ENCODE measurements at regions not wholly inside any gene's neighbourhood (a gene's known extent, or its start where the extent isn't known, plus 50 kb on each side); places are given as distances from the start of the nearest gene placed in this dataset.
"Not testable (repeated sequence)": the region's sequence is repeated elsewhere in the genome, so short reads cannot be mapped to it uniquely, and the experiment has no call there.

DNA sequence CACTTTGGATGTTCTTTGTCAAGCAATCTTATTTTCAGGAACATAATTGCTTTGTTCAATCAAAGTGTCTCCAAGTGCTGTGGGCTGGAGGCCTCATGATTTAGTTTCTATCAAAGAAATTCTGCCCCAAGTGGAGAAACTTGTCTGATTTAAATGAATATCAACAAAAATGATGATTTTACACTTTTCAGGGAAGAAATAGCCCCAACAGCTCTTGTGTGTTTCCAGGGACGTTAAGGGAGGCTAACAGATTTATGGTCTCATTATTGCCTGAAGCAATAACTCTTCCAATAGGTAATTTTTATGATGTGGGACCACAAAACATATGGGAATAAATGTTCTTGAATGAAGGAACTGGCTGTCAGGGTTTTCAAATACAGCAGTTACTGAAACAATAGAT is 699.1 kb downstream of the FAM181B start:
- 25 to 41% (median 39%) methylated on average over 1 of the region's 1 CpG for WGBS, 3 donors
- Histone ChIP-seq H3K27ac (no peak overlapping the region), H3K9me3 (no peaks in the 10 kb centered on the region), H3K4me3 (no peak overlapping the region), H3K4me1 (ENCODE audit: insufficient read depth) (no peaks in the 10 kb centered on the region), H3K36me3 (no peaks in the 10 kb centered on the region), H3K27me3 (no peaks in the 10 kb centered on the region)
- TF ChIP-seq EP300 (IDR thresholded peaks at IDR 0.05), result no peak
- TF ChIP-seq POLR2A (IDR thresholded peaks at IDR 0.05), result no peak
- TF ChIP-seq, protein P1, sequence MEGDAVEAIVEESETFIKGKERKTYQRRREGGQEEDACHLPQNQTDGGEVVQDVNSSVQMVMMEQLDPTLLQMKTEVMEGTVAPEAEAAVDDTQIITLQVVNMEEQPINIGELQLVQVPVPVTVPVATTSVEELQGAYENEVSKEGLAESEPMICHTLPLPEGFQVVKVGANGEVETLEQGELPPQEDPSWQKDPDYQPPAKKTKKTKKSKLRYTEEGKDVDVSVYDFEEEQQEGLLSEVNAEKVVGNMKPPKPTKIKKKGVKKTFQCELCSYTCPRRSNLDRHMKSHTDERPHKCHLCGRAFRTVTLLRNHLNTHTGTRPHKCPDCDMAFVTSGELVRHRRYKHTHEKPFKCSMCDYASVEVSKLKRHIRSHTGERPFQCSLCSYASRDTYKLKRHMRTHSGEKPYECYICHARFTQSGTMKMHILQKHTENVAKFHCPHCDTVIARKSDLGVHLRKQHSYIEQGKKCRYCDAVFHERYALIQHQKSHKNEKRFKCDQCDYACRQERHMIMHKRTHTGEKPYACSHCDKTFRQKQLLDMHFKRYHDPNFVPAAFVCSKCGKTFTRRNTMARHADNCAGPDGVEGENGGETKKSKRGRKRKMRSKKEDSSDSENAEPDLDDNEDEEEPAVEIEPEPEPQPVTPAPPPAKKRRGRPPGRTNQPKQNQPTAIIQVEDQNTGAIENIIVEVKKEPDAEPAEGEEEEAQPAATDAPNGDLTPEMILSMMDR (IDR thresholded peaks at IDR 0.05), result no peak
- DNase-seq, result no peak
- intact Hi-C loops (cut with DNase I), result no loop called here

DNA sequence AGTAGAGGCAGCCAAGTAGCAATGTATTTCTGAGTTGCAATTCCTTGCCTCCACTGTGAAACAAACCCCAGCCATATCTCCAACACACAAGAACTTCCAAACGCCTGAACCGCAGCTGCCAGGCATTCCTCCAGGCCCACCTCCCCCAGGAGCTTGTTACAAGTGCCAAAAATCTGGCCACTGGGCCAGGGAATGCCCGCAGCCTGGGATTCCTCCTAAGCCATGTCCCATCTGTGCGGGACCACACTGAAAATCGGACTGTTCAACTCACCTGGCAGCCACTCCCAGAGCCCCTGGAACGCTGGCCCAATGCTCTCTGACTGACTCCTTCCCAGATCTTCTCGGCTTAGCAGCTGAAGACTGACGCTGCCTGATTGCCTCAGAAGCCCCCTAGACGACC is 706.3 kb downstream of the FAM181B start:
- H3K27ac ChIP-seq; H3K4me1 ChIP-seq (ENCODE audit: insufficient read depth); H3K27me3 ChIP-seq; H3K9me3 ChIP-seq; intact Hi-C loops (cut with DNase I); DNase-seq; H3K36me3 ChIP-seq; H3K4me3 ChIP-seq: not testable (repeated sequence)
- 86 to 87% (median 87%) methylated on average over 9 of the region's 9 CpGs for WGBS, 3 donors

DNA sequence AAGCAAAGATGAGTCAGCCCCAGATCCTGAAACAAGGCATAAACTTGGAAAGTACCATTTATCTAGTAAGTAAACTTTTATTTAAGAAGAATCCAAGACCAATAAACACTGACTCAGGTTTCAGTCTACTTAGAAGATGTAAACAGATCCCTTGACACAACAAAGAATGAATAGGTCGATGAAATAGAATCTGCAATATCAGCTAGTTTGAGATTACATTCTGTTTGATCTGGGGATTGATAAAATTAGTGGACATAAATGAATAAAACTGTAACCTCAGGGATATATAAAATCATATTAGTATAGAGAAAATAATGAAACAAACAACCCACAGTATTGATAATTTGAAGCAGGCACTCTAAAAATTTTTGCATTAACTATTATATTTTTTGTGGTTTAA is 708.9 kb downstream of the FAM181B start:
- no peak overlapping the region for H3K4me3 ChIP-seq
- WGBS, 3 donors, result 54 to 88% (median 79%) methylated on average over 1 of the region's 1 CpG

DNA sequence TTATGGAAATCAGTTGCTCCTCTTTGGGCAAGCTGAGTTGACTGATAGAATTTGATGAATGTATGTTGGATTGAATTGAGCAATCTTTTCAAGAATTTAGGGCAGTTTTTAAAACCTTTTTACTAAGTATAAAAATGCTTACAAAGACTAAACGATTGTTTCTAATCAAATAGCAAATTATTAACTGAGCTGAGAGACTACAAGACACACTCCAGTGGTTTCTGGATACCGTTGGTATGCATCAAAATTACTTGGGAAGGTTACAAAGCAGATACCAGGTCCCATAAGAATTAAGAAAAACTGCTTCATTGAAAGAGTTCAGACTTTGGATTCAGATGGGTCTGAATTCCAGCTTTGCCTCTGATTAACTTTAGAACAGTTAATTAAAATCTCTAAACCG is 721.4 kb downstream of the FAM181B start:
- Histone ChIP-seq H3K4me1 (ENCODE audit: insufficient read depth) (no peaks in the 10 kb centered on the region), H3K27ac (no peak overlapping the region), H3K4me3 (no peak overlapping the region), H3K9me3 (no peaks in the 10 kb centered on the region), H3K36me3 (no peaks in the 10 kb centered on the region), H3K27me3 (no peaks in the 10 kb centered on the region)
- no peak for DNase-seq
- TF ChIP-seq POLR2A (IDR thresholded peaks at IDR 0.05) (no peak), EP300 (IDR thresholded peaks at IDR 0.05) (no peak)
- TF ChIP-seq, protein P1 (IDR thresholded peaks at IDR 0.05), result no peak
- WGBS, 3 donors, result 57 to 69% (median 58%) methylated on average over 3 of the region's 3 CpGs
- intact Hi-C loops (cut with DNase I), result no loop called here

More for the DNA sequence above, 708.9 kb downstream of the FAM181B start:
- H3K27ac ChIP-seq, result no peak overlapping the region
- no peaks in the 10 kb centered on the region for H3K4me1 ChIP-seq (ENCODE audit: insufficient read depth)
- TF ChIP-seq, protein P1 (IDR thresholded peaks at IDR 0.05), result no peak
- no peak for TF ChIP-seq POLR2A (IDR thresholded peaks at IDR 0.05)
- no peak for TF ChIP-seq EP300 (IDR thresholded peaks at IDR 0.05)
- no peak for DNase-seq
- no peaks in the 10 kb centered on the region for H3K36me3 ChIP-seq
- H3K9me3 ChIP-seq, result no peaks in the 10 kb centered on the region
- no peaks in the 10 kb centered on the region for H3K27me3 ChIP-seq
- intact Hi-C loops (cut with DNase I), result no loop called here

DNA sequence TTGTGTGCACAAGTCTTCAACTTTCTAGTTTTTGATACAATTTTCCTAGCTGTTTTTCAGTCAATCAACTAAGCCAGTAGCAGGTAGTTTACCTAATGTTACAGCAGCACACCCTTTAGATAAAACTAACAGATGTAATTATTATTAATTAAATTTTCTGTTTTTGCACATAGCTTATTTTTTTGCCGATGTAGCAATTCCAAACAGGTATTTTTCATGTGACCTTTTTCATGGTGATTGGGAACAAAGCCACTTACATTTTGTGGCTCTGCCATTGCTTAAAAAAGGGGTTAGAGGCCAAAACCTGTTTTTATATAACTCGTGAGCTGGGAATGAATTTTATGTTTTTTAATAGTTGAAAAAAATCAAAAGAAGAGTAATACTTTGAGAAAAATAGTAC is 724.5 kb downstream of the FAM181B start:
- H3K36me3 ChIP-seq, result no peaks in the 10 kb centered on the region
- no peaks in the 10 kb centered on the region for H3K27me3 ChIP-seq
- H3K27ac ChIP-seq, result no peak overlapping the region
- 68 to 84% (median 70%) methylated on average over 2 of the region's 2 CpGs for WGBS, 3 donors
- H3K9me3 ChIP-seq, result no peaks in the 10 kb centered on the region
- DNase-seq, result no peak
- no peak overlapping the region for H3K4me3 ChIP-seq
- intact Hi-C loops (cut with DNase I), result no loop called here
- H3K4me1 ChIP-seq (ENCODE audit: insufficient read depth), result no peaks in the 10 kb centered on the region
- TF ChIP-seq, protein P1 (IDR thresholded peaks at IDR 0.05), result no peak
- TF ChIP-seq EP300 (IDR thresholded peaks at IDR 0.05) (no peak), POLR2A (IDR thresholded peaks at IDR 0.05) (no peak)
